Common myeloid progenitor, CD34-positive (primary cell): ENCODE measurements at regions not wholly inside any gene's neighbourhood (a gene's known extent, or its start where the extent isn't known, plus 50 kb on each side); places are given as distances from the start of the nearest gene placed in this dataset.

ENCODE experiments used
- CTCF ChIA-PET: fragments of 350-600 bp; sonication (Branson Sonifier 250); formaldehyde crosslinking; loops from one replicate; lab custom pipeline; 2021; ENCODE audit warnings: antibody characterized with exemption; lab: Charles Lee
- POLR2A ChIA-PET: fragments of 350-600 bp; sonication (Branson Sonifier 250); formaldehyde crosslinking; loops from one replicate; lab custom pipeline; 2021; ENCODE audit warnings: antibody characterized with exemption; lab: Charles Lee
- DNase-seq, 3 donors: peaks; one replicate each; pipeline versions ENCODE4 v3.0.0 to v3.0.0-alpha.2; 2013
- H3K27ac ChIP-seq, 2 experiments: 1 replicate in 1 of 2; 2 replicates in 1 of 2; pipeline ENCODE4 v1.7.0; 2013; ENCODE audit warnings: inconsistent platforms in 2 of 2, low read length in 2 of 2, mild to moderate bottlenecking in 2 of 2, low read depth in 1 of 2, moderate library complexity in 1 of 2; ENCODE audit not compliant: severe bottlenecking in 2 of 2, insufficient read depth in 1 of 2, poor library complexity in 1 of 2
- H3K27me3 ChIP-seq, 5 experiments: replicated peaks in 2 of 5; 1 replicate in 3 of 5; 2 replicates in 2 of 5; pipeline versions ENCODE4 v1.6.1 to v1.7.0; 2013; ENCODE audit warnings: low read length in 4 of 5, mild to moderate bottlenecking in 2 of 5, moderate library complexity in 2 of 5, inconsistent platforms in 1 of 5; ENCODE audit not compliant: insufficient read depth in 5 of 5, control insufficient read depth in 4 of 5
- H3K36me3 ChIP-seq, 4 experiments: 1 replicate in 2 of 4; 2 replicates in 2 of 4; pipeline versions ENCODE4 v1.6.1 to v1.7.0; 2013; ENCODE audit warnings: low read length in 3 of 4, control low read depth in 1 of 4, mild to moderate bottlenecking in 1 of 4; ENCODE audit not compliant: control insufficient read depth in 4 of 4, insufficient read depth in 4 of 4
- H3K4me1 ChIP-seq, 4 experiments: 1 replicate in 3 of 4; 2 replicates in 1 of 4; pipeline versions ENCODE4 v1.6.1 to v1.7.1; 2013; ENCODE audit warnings: low read length in 3 of 4, mild to moderate bottlenecking in 3 of 4, control low read depth in 1 of 4, inconsistent platforms in 1 of 4, moderate library complexity in 1 of 4; ENCODE audit not compliant: control insufficient read depth in 4 of 4, insufficient read depth in 4 of 4; ENCODE audit errors: control extremely low read depth in 1 of 4
- H3K4me3 ChIP-seq, 7 experiments: 1 replicate in 4 of 7; 2 replicates in 3 of 7; pipeline versions ENCODE4 v1.5.1 to v1.7.0; 2013; ENCODE audit warnings: mild to moderate bottlenecking in 7 of 7, low read length in 6 of 7, moderate library complexity in 6 of 7, inconsistent platforms in 2 of 7, low read depth in 2 of 7, control low read depth in 1 of 7; ENCODE audit not compliant: insufficient read depth in 4 of 7, control insufficient read depth in 1 of 7; ENCODE audit errors: extremely low read depth in 1 of 7
- H3K9me3 ChIP-seq, 5 experiments: 1 replicate in 4 of 5; 2 replicates in 1 of 5; pipeline versions ENCODE4 v1.6.1 to v1.7.1; 2013; ENCODE audit warnings: low read length in 4 of 5, mild to moderate bottlenecking in 2 of 5, inconsistent platforms in 1 of 5, low read depth in 1 of 5, moderate library complexity in 1 of 5; ENCODE audit not compliant: control insufficient read depth in 4 of 5, insufficient read depth in 2 of 5; ENCODE audit errors: control extremely low read depth in 1 of 5
- whole genome bisulfite sequencing: methylation state at CpG from one replicate; pipeline ENCODE4 v1.1.5; 2013; ENCODE audit not compliant: insufficient coverage; 5-methylcytosine and 5-hydroxymethylcytosine counted together

GRCh38 chr13:50353651-50354415 lies 338.6 kb downstream of the KCNRG start:
- DNase-seq = no peak
- CTCF ChIA-PET = interaction anchor here (1.7 kb wide), 1 partner anchor 33 kb away, joined by 4 read pairs; no protein-coding TSS in a partner anchor
- 95% methylated on average over 2 of the region's 3 CpGs for WGBS
- H3K4me1 ChIP-seq = no peaks in the 10 kb centered on the region
- H3K27ac ChIP-seq = no peak overlapping the region
- no peaks in the 10 kb centered on the region for H3K36me3 ChIP-seq
- H3K27me3 ChIP-seq = no peaks in the 10 kb centered on the region
- POLR2A ChIA-PET = no interaction called here
- H3K4me3 ChIP-seq = no peak overlapping the region
- no peaks in the 10 kb centered on the region for H3K9me3 ChIP-seq

GRCh38 chr13:50355797-50356196 lies 340.6 kb downstream of the KCNRG start:
- H3K27ac ChIP-seq = no peak overlapping the region
- H3K36me3 ChIP-seq = no peaks in the 10 kb centered on the region
- H3K4me3 ChIP-seq = no peak overlapping the region
- WGBS = 96% methylated on average over 4 of the region's 4 CpGs
- no peaks in the 10 kb centered on the region for H3K9me3 ChIP-seq
- no peak for DNase-seq
- H3K4me1 ChIP-seq = no peaks in the 10 kb centered on the region
- CTCF ChIA-PET = interaction anchor here (0.9 kb wide), 1 partner anchor 9 kb away, joined by 5 read pairs; no protein-coding TSS in a partner anchor
- POLR2A ChIA-PET = no interaction called here
- H3K27me3 ChIP-seq = no peaks in the 10 kb centered on the region

GRCh38 chr13:50357136-50357535 lies 341.9 kb downstream of the KCNRG start:
- Histone ChIP-seq H3K9me3 (no peaks in the 10 kb centered on the region), H3K36me3 (no peaks in the 10 kb centered on the region), H3K27me3 (no peaks in the 10 kb centered on the region), H3K4me3 (no peak overlapping the region), H3K4me1 (no peaks in the 10 kb centered on the region), H3K27ac (no peak overlapping the region)
- ChIA-PET CTCF (interaction anchor here (0.7 to 1.1 kb wide), 2 partner anchors 31 to 983 kb away, joined by 3 read pairs; no protein-coding TSS in a partner anchor), POLR2A (no interaction called here)
- no peak for DNase-seq

GRCh38 chr13:50357586-50358118 lies 342.4 kb downstream of the KCNRG start:
- CTCF ChIA-PET = interaction anchor here (1.1 kb wide), 1 partner anchor 31 kb away, joined by 3 read pairs; no protein-coding TSS in a partner anchor
- H3K36me3 ChIP-seq = no peaks in the 10 kb centered on the region
- H3K27me3 ChIP-seq = no peaks in the 10 kb centered on the region
- H3K4me1 ChIP-seq = no peaks in the 10 kb centered on the region
- no peak overlapping the region for H3K4me3 ChIP-seq
- H3K9me3 ChIP-seq = no peaks in the 10 kb centered on the region
- no peak overlapping the region for H3K27ac ChIP-seq
- WGBS = 98% methylated on average over 8 of the region's 9 CpGs
- no peak for DNase-seq
- POLR2A ChIA-PET = no interaction called here

GRCh38 chr13:50358231-50359040 lies 343.2 kb downstream of the KCNRG start:
- H3K27ac ChIP-seq = no peak overlapping the region
- POLR2A ChIA-PET = no interaction called here
- CTCF ChIA-PET = no interaction called here
- no peaks in the 10 kb centered on the region for H3K9me3 ChIP-seq
- no peak overlapping the region for H3K4me3 ChIP-seq
- no peaks in the 10 kb centered on the region for H3K36me3 ChIP-seq
- H3K27me3 ChIP-seq = no peaks in the 10 kb centered on the region
- DNase-seq = peak in 1 of 3 donors; percentile 7
- no peaks in the 10 kb centered on the region for H3K4me1 ChIP-seq
- WGBS = 40% methylated on average over 1 of the region's 1 CpG

- Histone ChIP-seq H3K36me3 (no peaks in the 10 kb centered on the region), H3K27me3 (no peaks in the 10 kb centered on the region), H3K9me3 (no peaks in the 10 kb centered on the region), H3K4me3 (no peak overlapping the region), H3K4me1 (no peaks in the 10 kb centered on the region), H3K27ac (no peak overlapping the region)
- CTCF ChIA-PET = no interaction called here
- WGBS = 100% methylated on average over 1 of the region's 3 CpGs
- no peak for DNase-seq
- POLR2A ChIA-PET = no interaction called here
These were observed 343.8 kb downstream of the KCNRG start for GRCh38 chr13:50359041-50359367.

- no peak for DNase-seq
- H3K36me3 ChIP-seq = no peaks in the 10 kb centered on the region
- H3K4me3 ChIP-seq = no peak overlapping the region
- ChIA-PET POLR2A (no interaction called here), CTCF (no interaction called here)
- H3K27me3 ChIP-seq = no peaks in the 10 kb centered on the region
- H3K9me3 ChIP-seq = no peaks in the 10 kb centered on the region
- no peaks in the 10 kb centered on the region for H3K4me1 ChIP-seq
- 94% methylated on average over 8 of the region's 8 CpGs for whole genome bisulfite sequencing
- no peak overlapping the region for H3K27ac ChIP-seq
These were observed 344.5 kb downstream of the KCNRG start for GRCh38 chr13:50359779-50360178.
